ENCODE measurements at regions not wholly inside any gene's neighbourhood (a gene's known extent, or its start where the extent isn't known, plus 50 kb on each side); places are given as distances from the start of the nearest gene placed in this dataset.

DNA sequence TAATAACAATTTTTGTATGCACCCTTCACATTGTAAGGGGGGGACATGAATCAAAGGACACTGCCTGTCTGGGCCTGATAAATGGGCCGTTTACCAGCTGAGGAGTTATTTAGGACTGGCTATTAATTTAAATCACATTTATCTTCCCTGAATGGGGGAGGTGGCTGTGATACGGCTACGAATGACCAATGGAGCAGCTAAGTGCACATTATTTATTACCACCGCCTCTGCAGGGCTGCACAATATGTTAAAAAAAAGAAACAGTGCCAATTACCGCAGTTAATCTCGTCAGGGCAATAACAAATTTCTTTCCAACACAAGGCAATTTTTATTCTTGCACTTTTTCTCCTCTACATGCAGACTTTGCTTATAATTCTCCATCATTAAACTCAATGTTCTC lies 318.4 kb downstream of the IRX2 start:
- H3K9me3 ChIP-seq = no peaks in the 10 kb centered on the region
- H3K36me3 ChIP-seq = no peaks in the 10 kb centered on the region
- no peaks in the 10 kb centered on the region for H3K27me3 ChIP-seq
- DNase-seq = no peak
- no peaks in the 10 kb centered on the region for H3K4me1 ChIP-seq
- no peak overlapping the region for H3K4me3 ChIP-seq
- intact Hi-C loops (cut with DNase I; ENCODE audit: low total_unique reads) = no loop called here
- TF ChIP-seq, protein P1, sequence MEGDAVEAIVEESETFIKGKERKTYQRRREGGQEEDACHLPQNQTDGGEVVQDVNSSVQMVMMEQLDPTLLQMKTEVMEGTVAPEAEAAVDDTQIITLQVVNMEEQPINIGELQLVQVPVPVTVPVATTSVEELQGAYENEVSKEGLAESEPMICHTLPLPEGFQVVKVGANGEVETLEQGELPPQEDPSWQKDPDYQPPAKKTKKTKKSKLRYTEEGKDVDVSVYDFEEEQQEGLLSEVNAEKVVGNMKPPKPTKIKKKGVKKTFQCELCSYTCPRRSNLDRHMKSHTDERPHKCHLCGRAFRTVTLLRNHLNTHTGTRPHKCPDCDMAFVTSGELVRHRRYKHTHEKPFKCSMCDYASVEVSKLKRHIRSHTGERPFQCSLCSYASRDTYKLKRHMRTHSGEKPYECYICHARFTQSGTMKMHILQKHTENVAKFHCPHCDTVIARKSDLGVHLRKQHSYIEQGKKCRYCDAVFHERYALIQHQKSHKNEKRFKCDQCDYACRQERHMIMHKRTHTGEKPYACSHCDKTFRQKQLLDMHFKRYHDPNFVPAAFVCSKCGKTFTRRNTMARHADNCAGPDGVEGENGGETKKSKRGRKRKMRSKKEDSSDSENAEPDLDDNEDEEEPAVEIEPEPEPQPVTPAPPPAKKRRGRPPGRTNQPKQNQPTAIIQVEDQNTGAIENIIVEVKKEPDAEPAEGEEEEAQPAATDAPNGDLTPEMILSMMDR (IDR thresholded peaks at IDR 0.05) = no peak
- no peak overlapping the region for H3K27ac ChIP-seq

DNA sequence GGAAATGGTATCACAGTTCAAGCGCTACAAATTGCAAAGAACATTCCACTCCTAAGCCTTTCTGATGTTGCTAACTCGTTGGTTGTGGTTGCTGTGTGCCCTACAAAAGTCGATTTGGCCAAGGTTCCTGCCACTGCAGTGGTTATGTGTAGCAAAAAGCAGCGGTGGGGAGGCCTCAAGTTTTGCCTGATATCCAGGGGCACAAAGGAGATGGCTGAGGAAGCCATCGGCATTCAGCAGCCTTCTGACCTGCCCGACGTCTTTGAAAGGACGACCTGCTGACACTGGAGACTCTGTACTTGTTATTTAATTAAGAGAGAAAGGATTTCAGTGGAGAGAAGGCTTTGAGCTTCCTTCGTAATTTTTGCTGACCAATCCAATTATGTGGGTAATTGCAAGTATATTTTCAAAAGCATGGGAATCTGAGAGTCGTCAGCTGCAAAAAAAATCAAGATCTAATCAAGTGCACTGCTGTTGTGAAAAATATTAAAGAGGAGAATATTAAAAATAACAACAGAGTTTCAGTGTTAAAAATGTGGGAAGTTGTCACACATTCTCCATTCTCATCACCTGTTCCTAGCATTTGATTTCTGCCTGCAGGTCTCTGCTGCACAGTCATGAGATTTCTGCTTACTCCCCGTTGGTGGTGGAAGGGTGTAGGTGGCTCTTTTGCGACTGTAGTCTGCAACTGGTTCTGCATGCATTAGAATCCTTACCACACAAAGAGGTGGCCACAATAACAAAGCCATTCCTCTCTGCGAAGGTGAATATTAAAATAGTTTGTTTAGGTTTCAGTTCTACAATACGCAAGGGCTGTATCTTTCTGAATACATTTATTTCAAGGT lies 319.2 kb downstream of the IRX2 start:
- intact Hi-C loops (cut with DNase I; ENCODE audit: low total_unique reads) = no loop called here
- Histone ChIP-seq H3K4me3 (no peak overlapping the region), H3K27ac (no peak overlapping the region), H3K36me3 (no peaks in the 10 kb centered on the region), H3K27me3 (no peaks in the 10 kb centered on the region), H3K9me3 (no peaks in the 10 kb centered on the region), H3K4me1 (no peaks in the 10 kb centered on the region)
- TF ChIP-seq, protein P1 (IDR thresholded peaks at IDR 0.05) = no peak
- no peak for DNase-seq

DNA sequence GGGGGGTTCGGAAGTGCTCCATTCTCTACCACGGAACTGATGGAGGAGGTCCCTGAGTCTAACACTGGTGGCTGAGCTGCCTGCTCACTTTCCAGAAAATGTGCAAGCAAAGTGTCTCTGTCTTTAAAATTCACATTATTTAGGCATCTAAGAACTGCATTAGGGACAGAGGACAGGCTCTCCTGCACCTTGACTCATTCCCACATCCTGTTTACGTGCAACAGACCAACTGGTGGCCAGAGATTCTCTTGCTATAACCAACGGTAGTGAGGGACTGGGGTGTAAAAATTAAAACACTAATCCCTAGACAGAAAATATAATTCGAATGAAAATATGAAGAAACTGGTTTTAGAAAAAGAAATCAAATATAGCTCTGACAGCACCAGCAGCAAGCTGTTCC lies 320.9 kb downstream of the IRX2 start:
- Histone ChIP-seq H3K4me1 (no peaks in the 10 kb centered on the region), H3K4me3 (no peak overlapping the region), H3K27ac (no peak overlapping the region), H3K9me3 (no peaks in the 10 kb centered on the region), H3K27me3 (no peaks in the 10 kb centered on the region), H3K36me3 (no peaks in the 10 kb centered on the region)
- TF ChIP-seq, protein P1 (IDR thresholded peaks at IDR 0.05) = no peak
- no peak for DNase-seq
- intact Hi-C loops (cut with DNase I; ENCODE audit: low total_unique reads) = no loop called here

DNA sequence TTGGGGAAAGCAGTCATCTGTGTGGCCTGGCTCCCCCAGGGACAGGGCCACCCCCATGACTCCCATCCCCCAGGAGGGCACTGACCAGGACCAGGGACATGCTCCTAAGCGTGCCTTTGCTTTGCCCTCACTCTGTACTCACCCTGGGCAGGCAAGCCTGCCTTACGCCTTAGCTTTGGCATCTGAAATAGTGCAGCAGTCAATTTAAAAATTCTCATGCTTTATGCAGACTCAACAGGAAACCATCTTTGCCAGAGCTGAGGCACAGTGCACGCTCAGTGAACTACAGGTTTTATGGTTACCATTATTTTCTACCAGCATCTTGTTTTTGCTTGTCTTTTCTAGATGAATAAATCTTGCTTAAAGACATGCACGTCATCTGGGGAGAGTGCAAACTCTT lies 323.5 kb downstream of the IRX2 start:
- TF ChIP-seq, protein P1 (IDR thresholded peaks at IDR 0.05) = no peak
- H3K27me3 ChIP-seq = no peaks in the 10 kb centered on the region
- no peak for DNase-seq
- no peak overlapping the region for H3K27ac ChIP-seq
- peaks cover 0 to 8% (median 0%) of the 10 kb centered on the region in 3 donors for H3K9me3 ChIP-seq
- H3K4me1 ChIP-seq = no peaks in the 10 kb centered on the region
- no peaks in the 10 kb centered on the region for H3K36me3 ChIP-seq
- intact Hi-C loops (cut with DNase I; ENCODE audit: low total_unique reads) = no loop called here
- H3K4me3 ChIP-seq = no peak overlapping the region

DNA sequence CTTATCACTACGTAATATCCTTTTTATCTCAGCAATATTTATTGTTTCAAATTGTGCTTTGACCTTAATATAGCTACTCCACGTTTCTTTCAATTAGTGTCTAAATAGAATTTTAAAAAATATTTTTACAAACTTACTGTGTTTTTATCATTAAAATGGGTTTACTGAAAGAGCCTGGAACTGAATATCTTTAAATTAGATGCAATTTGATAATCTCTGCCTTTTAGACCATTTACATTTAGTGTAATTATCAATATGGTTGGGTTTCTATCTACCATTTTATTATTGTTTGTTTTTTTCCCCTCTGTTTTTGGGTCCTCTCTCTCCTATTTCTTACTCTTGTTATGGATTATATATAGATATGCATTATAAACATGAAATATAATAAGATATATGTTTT lies 327.8 kb downstream of the IRX2 start:
- peaks cover 0 to 14% (median 0%) of the 10 kb centered on the region in 3 donors for H3K9me3 ChIP-seq
- intact Hi-C loops (cut with DNase I; ENCODE audit: low total_unique reads) = no loop called here
- TF ChIP-seq, protein P1 (IDR thresholded peaks at IDR 0.05) = no peak
- no peaks in the 10 kb centered on the region for H3K4me1 ChIP-seq
- DNase-seq = no peak
- no peak overlapping the region for H3K27ac ChIP-seq
- H3K4me3 ChIP-seq = no peak overlapping the region
- no peaks in the 10 kb centered on the region for H3K36me3 ChIP-seq
- no peaks in the 10 kb centered on the region for H3K27me3 ChIP-seq

All from tibial artery (tissue), 4 donors.